NCI-H748 treated with DMSO at 0.1 percent for 48 hours (cell line): ENCODE measurements at regions not wholly inside any gene's neighbourhood (a gene's known extent, or its start where the extent isn't known, plus 50 kb on each side); places are given as distances from the start of the nearest gene placed in this dataset.
"Not testable (repeated sequence)": the region's sequence is repeated elsewhere in the genome, so short reads cannot be mapped to it uniquely, and the experiment has no call there.

Experiments
- DNase-seq: peaks from one replicate; lab custom pipeline; 2025; lab: John Stamatoyannopoulos, UW

GRCh38 chr5:159593518-159594073, 263.3 kb upstream of the IL12B start:
- no peak for DNase-seq

GRCh38 chr5:159595561-159595960, 265.3 kb upstream of the IL12B start:
- DNase-seq, result not testable (repeated sequence)

- no peak for DNase-seq
These were observed 270.9 kb upstream of the IL12B start for GRCh38 chr5:159601216-159601615.

GRCh38 chr5:159602434-159602833, 272.1 kb upstream of the IL12B start:
- DNase-seq, result no peak

- no peak for DNase-seq
These were observed 275.3 kb upstream of the IL12B start for GRCh38 chr5:159605585-159605984.

- DNase-seq, result no peak
These were observed 279.1 kb upstream of the IL12B start for GRCh38 chr5:159609359-159609758.

GRCh38 chr5:159610966-159611579, 280.8 kb upstream of the IL12B start:
- DNase-seq, result no peak

- no peak for DNase-seq
These were observed 286.7 kb upstream of the IL12B start for GRCh38 chr5:159616952-159617351.

GRCh38 chr5:159619826-159620225, 289.5 kb upstream of the IL12B start:
- no peak for DNase-seq

GRCh38 chr5:159620853-159621540, 290.7 kb upstream of the IL12B start:
- DNase-seq, result no peak

GRCh38 chr5:159628703-159629102, 287.6 kb upstream of the ADRA1B start:
- no peak for DNase-seq

GRCh38 chr5:159629158-159629557, 287.1 kb upstream of the ADRA1B start:
- no peak for DNase-seq

GRCh38 chr5:159630545-159630944, 285.7 kb upstream of the ADRA1B start:
- DNase-seq, result no peak

GRCh38 chr5:159631001-159631400, 285.3 kb upstream of the ADRA1B start:
- DNase-seq, result no peak

- DNase-seq, result no peak
These were observed 283.4 kb upstream of the ADRA1B start for GRCh38 chr5:159632866-159633265.

GRCh38 chr5:159638481-159638880, 277.8 kb upstream of the ADRA1B start:
- no peak for DNase-seq

- no peak for DNase-seq
These were observed 277.2 kb upstream of the ADRA1B start for GRCh38 chr5:159638954-159639559.

- DNase-seq, result no peak
These were observed 276.7 kb upstream of the ADRA1B start for GRCh38 chr5:159639590-159639989.

- DNase-seq, result no peak
These were observed 275.8 kb upstream of the ADRA1B start for GRCh38 chr5:159640446-159640845.

GRCh38 chr5:159640921-159641320, 275.4 kb upstream of the ADRA1B start:
- no peak for DNase-seq

- DNase-seq, result no peak
These were observed 274.8 kb upstream of the ADRA1B start for GRCh38 chr5:159641371-159642039.

- no peak for DNase-seq
These were observed 273.9 kb upstream of the ADRA1B start for GRCh38 chr5:159642379-159642778.

GRCh38 chr5:159644053-159644452, 272.2 kb upstream of the ADRA1B start:
- DNase-seq, result no peak
